ENCODE measurements at regions not wholly inside any gene's neighbourhood (a gene's known extent, or its start where the extent isn't known, plus 50 kb on each side); places are given as distances from the start of the nearest gene placed in this dataset.

GRCh38 chr5:39905356-39905755 lies 480.6 kb upstream of the DAB2 start:
- H3K27ac ChIP-seq (ENCODE audit: low read depth, low read length), result no peak overlapping the region

GRCh38 chr5:39902626-39903025 lies 477.8 kb upstream of the DAB2 start:
- Histone ChIP-seq H3K9me3 (ENCODE audit: low read length) (no peaks in the 10 kb centered on the region), H3K27ac (ENCODE audit: low read depth, low read length) (no peak overlapping the region), H3K9ac (ENCODE audit: low read length) (no peak overlapping the region), H3K36me3 (ENCODE audit: insufficient read depth, low read length) (no peaks in the 10 kb centered on the region), H3K27me3 (ENCODE audit: control insufficient read depth in 1 of 2, insufficient read depth in 2 of 2, low read length in 2 of 2) (no peaks in the 10 kb centered on the region), H3K4me3 (ENCODE audit: low read depth in 1 of 2, low read length in 2 of 2) (no peak overlapping the region), H3K4me1 (ENCODE audit: insufficient read depth, low read length) (peaks cover 5% of the 10 kb centered on the region)

More at GRCh38 chr5:39905356-39905755, 480.6 kb upstream of the DAB2 start:
- no peak overlapping the region for H3K4me3 ChIP-seq (ENCODE audit: low read depth in 1 of 2, low read length in 2 of 2)
- H3K36me3 ChIP-seq (ENCODE audit: insufficient read depth, low read length), result no peaks in the 10 kb centered on the region
- peaks cover 5% of the 10 kb centered on the region for H3K4me1 ChIP-seq (ENCODE audit: insufficient read depth, low read length)
- no peak overlapping the region for H3K9ac ChIP-seq (ENCODE audit: low read length)
- no peaks in the 10 kb centered on the region for H3K9me3 ChIP-seq (ENCODE audit: low read length)
- H3K27me3 ChIP-seq (ENCODE audit: control insufficient read depth in 1 of 2, insufficient read depth in 2 of 2, low read length in 2 of 2), result no peaks in the 10 kb centered on the region

- H3K4me1 ChIP-seq (ENCODE audit: insufficient read depth, low read length), result no peaks in the 10 kb centered on the region
- H3K4me3 ChIP-seq (ENCODE audit: low read depth in 1 of 2, low read length in 2 of 2), result no peak overlapping the region
- H3K27me3 ChIP-seq (ENCODE audit: control insufficient read depth in 1 of 2, insufficient read depth in 2 of 2, low read length in 2 of 2), result no peaks in the 10 kb centered on the region
- H3K9me3 ChIP-seq (ENCODE audit: low read length), result no peaks in the 10 kb centered on the region
- no peak overlapping the region for H3K9ac ChIP-seq (ENCODE audit: low read length)
- H3K27ac ChIP-seq (ENCODE audit: low read depth, low read length), result no peak overlapping the region
- no peaks in the 10 kb centered on the region for H3K36me3 ChIP-seq (ENCODE audit: insufficient read depth, low read length)
These were observed 474.0 kb upstream of the DAB2 start for GRCh38 chr5:39898731-39899130.

- Histone ChIP-seq H3K27ac (ENCODE audit: low read depth, low read length) (no peak overlapping the region), H3K36me3 (ENCODE audit: insufficient read depth, low read length) (no peaks in the 10 kb centered on the region), H3K9me3 (ENCODE audit: low read length) (no peaks in the 10 kb centered on the region), H3K27me3 (ENCODE audit: control insufficient read depth in 1 of 2, insufficient read depth in 2 of 2, low read length in 2 of 2) (no peaks in the 10 kb centered on the region), H3K9ac (ENCODE audit: low read length) (no peak overlapping the region), H3K4me3 (ENCODE audit: low read depth in 1 of 2, low read length in 2 of 2) (no peak overlapping the region), H3K4me1 (ENCODE audit: insufficient read depth, low read length) (no peaks in the 10 kb centered on the region)
These were observed 471.9 kb upstream of the DAB2 start for GRCh38 chr5:39896706-39897105.

GRCh38 chr5:39896104-39896503 lies 471.3 kb upstream of the DAB2 start:
- no peak overlapping the region for H3K9ac ChIP-seq (ENCODE audit: low read length)
- H3K4me1 ChIP-seq (ENCODE audit: insufficient read depth, low read length), result no peaks in the 10 kb centered on the region
- no peak overlapping the region for H3K4me3 ChIP-seq (ENCODE audit: low read depth in 1 of 2, low read length in 2 of 2)
- no peaks in the 10 kb centered on the region for H3K9me3 ChIP-seq (ENCODE audit: low read length)
- no peaks in the 10 kb centered on the region for H3K36me3 ChIP-seq (ENCODE audit: insufficient read depth, low read length)
- H3K27me3 ChIP-seq (ENCODE audit: control insufficient read depth in 1 of 2, insufficient read depth in 2 of 2, low read length in 2 of 2), result no peaks in the 10 kb centered on the region
- no peak overlapping the region for H3K27ac ChIP-seq (ENCODE audit: low read depth, low read length)

- Histone ChIP-seq H3K27ac (ENCODE audit: low read depth, low read length) (no peak overlapping the region), H3K4me3 (ENCODE audit: low read depth in 1 of 2, low read length in 2 of 2) (no peak overlapping the region)
These were observed 467.9 kb upstream of the DAB2 start for GRCh38 chr5:39892708-39893107.

GRCh38 chr5:39891376-39891775 lies 466.6 kb upstream of the DAB2 start:
- no peak overlapping the region for H3K27ac ChIP-seq (ENCODE audit: low read depth, low read length)
- H3K9ac ChIP-seq (ENCODE audit: low read length), result no peak overlapping the region
- H3K9me3 ChIP-seq (ENCODE audit: low read length), result no peaks in the 10 kb centered on the region
- H3K27me3 ChIP-seq (ENCODE audit: control insufficient read depth in 1 of 2, insufficient read depth in 2 of 2, low read length in 2 of 2), result no peaks in the 10 kb centered on the region
- no peak overlapping the region for H3K4me3 ChIP-seq (ENCODE audit: low read depth in 1 of 2, low read length in 2 of 2)
- H3K36me3 ChIP-seq (ENCODE audit: insufficient read depth, low read length), result no peaks in the 10 kb centered on the region
- no peaks in the 10 kb centered on the region for H3K4me1 ChIP-seq (ENCODE audit: insufficient read depth, low read length)

More at GRCh38 chr5:39892708-39893107, 467.9 kb upstream of the DAB2 start:
- Histone ChIP-seq H3K27me3 (ENCODE audit: control insufficient read depth in 1 of 2, insufficient read depth in 2 of 2, low read length in 2 of 2) (no peaks in the 10 kb centered on the region), H3K4me1 (ENCODE audit: insufficient read depth, low read length) (no peaks in the 10 kb centered on the region), H3K9me3 (ENCODE audit: low read length) (no peaks in the 10 kb centered on the region), H3K9ac (ENCODE audit: low read length) (no peak overlapping the region), H3K36me3 (ENCODE audit: insufficient read depth, low read length) (no peaks in the 10 kb centered on the region)

GRCh38 chr5:39880985-39881384 lies 456.2 kb upstream of the DAB2 start:
- H3K27ac ChIP-seq (ENCODE audit: low read depth, low read length), result no peak overlapping the region
- H3K4me1 ChIP-seq (ENCODE audit: insufficient read depth, low read length), result no peaks in the 10 kb centered on the region
- no peaks in the 10 kb centered on the region for H3K27me3 ChIP-seq (ENCODE audit: control insufficient read depth in 1 of 2, insufficient read depth in 2 of 2, low read length in 2 of 2)
- no peak overlapping the region for H3K4me3 ChIP-seq (ENCODE audit: low read depth in 1 of 2, low read length in 2 of 2)
- H3K9ac ChIP-seq (ENCODE audit: low read length), result no peak overlapping the region
- no peaks in the 10 kb centered on the region for H3K36me3 ChIP-seq (ENCODE audit: insufficient read depth, low read length)
- no peaks in the 10 kb centered on the region for H3K9me3 ChIP-seq (ENCODE audit: low read length)

GRCh38 chr5:39877479-39877878 lies 452.7 kb upstream of the DAB2 start:
- no peaks in the 10 kb centered on the region for H3K27me3 ChIP-seq (ENCODE audit: control insufficient read depth in 1 of 2, insufficient read depth in 2 of 2, low read length in 2 of 2)
- H3K36me3 ChIP-seq (ENCODE audit: insufficient read depth, low read length), result no peaks in the 10 kb centered on the region
- no peak overlapping the region for H3K9ac ChIP-seq (ENCODE audit: low read length)
- H3K4me3 ChIP-seq (ENCODE audit: low read depth in 1 of 2, low read length in 2 of 2), result no peak overlapping the region
- no peaks in the 10 kb centered on the region for H3K9me3 ChIP-seq (ENCODE audit: low read length)
- H3K27ac ChIP-seq (ENCODE audit: low read depth, low read length), result no peak overlapping the region
- H3K4me1 ChIP-seq (ENCODE audit: insufficient read depth, low read length), result no peaks in the 10 kb centered on the region

- no peak overlapping the region for H3K27ac ChIP-seq (ENCODE audit: low read depth, low read length)
- no peak overlapping the region for H3K4me3 ChIP-seq (ENCODE audit: low read depth in 1 of 2, low read length in 2 of 2)
- H3K4me1 ChIP-seq (ENCODE audit: insufficient read depth, low read length), result no peaks in the 10 kb centered on the region
- H3K36me3 ChIP-seq (ENCODE audit: insufficient read depth, low read length), result no peaks in the 10 kb centered on the region
- H3K9me3 ChIP-seq (ENCODE audit: low read length), result no peaks in the 10 kb centered on the region
- H3K9ac ChIP-seq (ENCODE audit: low read length), result no peak overlapping the region
- no peaks in the 10 kb centered on the region for H3K27me3 ChIP-seq (ENCODE audit: control insufficient read depth in 1 of 2, insufficient read depth in 2 of 2, low read length in 2 of 2)
These were observed 451.4 kb upstream of the DAB2 start for GRCh38 chr5:39876146-39876545.

GRCh38 chr5:39870137-39870536 lies 445.4 kb upstream of the DAB2 start:
- Histone ChIP-seq H3K27ac (ENCODE audit: low read depth, low read length) (no peak overlapping the region), H3K4me1 (ENCODE audit: insufficient read depth, low read length) (no peaks in the 10 kb centered on the region), H3K4me3 (ENCODE audit: low read depth in 1 of 2, low read length in 2 of 2) (no peak overlapping the region), H3K36me3 (ENCODE audit: insufficient read depth, low read length) (no peaks in the 10 kb centered on the region), H3K9ac (ENCODE audit: low read length) (no peak overlapping the region), H3K27me3 (ENCODE audit: control insufficient read depth in 1 of 2, insufficient read depth in 2 of 2, low read length in 2 of 2) (no peaks in the 10 kb centered on the region), H3K9me3 (ENCODE audit: low read length) (no peaks in the 10 kb centered on the region)

GRCh38 chr5:39869396-39869795 lies 444.6 kb upstream of the DAB2 start:
- Histone ChIP-seq H3K36me3 (ENCODE audit: insufficient read depth, low read length) (no peaks in the 10 kb centered on the region), H3K27ac (ENCODE audit: low read depth, low read length) (no peak overlapping the region), H3K4me1 (ENCODE audit: insufficient read depth, low read length) (no peaks in the 10 kb centered on the region), H3K27me3 (ENCODE audit: control insufficient read depth in 1 of 2, insufficient read depth in 2 of 2, low read length in 2 of 2) (no peaks in the 10 kb centered on the region), H3K9ac (ENCODE audit: low read length) (no peak overlapping the region), H3K4me3 (ENCODE audit: low read depth in 1 of 2, low read length in 2 of 2) (no peak overlapping the region), H3K9me3 (ENCODE audit: low read length) (no peaks in the 10 kb centered on the region)
